ENCODE measurements at regions not wholly inside any gene's neighbourhood (a gene's known extent, or its start where the extent isn't known, plus 50 kb on each side); places are given as distances from the start of the nearest gene placed in this dataset.

DNA sequence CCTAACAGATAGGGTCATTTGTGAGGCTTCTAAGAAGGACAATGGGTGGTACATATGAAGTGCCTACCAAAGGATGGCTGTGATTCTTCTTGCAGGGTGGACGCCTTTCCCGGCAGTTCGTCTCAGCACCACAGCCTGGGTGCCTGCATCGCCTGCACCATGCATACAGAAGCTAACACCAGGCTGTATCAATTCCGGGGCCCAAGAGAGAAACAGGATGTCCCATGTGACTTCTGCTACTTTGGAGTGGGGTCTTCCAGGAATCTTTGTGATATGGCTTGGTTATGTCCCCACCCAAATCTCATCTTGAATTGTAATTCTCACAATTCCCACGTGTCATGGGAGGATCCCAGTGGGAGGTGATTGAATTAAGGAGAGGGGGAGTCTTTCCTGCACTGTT, 251.6 kb upstream of the TNRC6C start:
- Mint-ChIP-seq H3K36me3 (ENCODE audit: low read depth) (peaks cover 3% of the 10 kb centered on the region), H3K9me3 (peaks cover 37% of the 10 kb centered on the region), H3K27ac (no peak overlapping the region), H3K4me3 (ENCODE audit: low read depth) (no peak overlapping the region), H3K27me3 (ENCODE audit: low read depth) (peaks cover 9% of the 10 kb centered on the region), H3K4me1 (ENCODE audit: low read depth) (no peaks in the 10 kb centered on the region)
- intact Hi-C loops (cut with micrococcal nuclease), result no loop called here
- no peak for DNase-seq (ENCODE audit: low spot score)

DNA sequence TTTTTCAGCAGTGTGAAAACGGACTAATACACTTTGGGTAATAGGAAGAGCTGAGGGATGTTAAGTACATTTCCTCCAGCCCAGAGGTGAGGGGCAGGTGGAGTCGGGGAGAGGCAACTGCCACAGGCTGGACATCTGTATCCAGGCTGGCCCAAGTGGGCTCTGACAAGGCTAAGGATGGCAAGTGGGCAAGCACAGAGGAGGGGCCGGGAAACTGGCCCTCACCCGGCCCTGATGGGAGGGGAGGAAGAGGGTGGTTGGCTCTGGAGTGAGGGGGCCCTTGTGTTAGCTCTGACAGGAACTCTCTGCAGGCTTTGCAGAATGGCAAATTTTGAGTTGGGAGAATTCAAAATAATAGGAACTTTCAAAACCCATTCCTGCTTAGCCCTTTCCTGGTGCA, 251.0 kb upstream of the TNRC6C start:
- no peaks in the 10 kb centered on the region for H3K4me1 Mint-ChIP-seq (ENCODE audit: low read depth)
- H3K4me3 Mint-ChIP-seq (ENCODE audit: low read depth), result no peak overlapping the region
- H3K27ac Mint-ChIP-seq, result no peak overlapping the region
- DNase-seq (ENCODE audit: low spot score), result no peak
- intact Hi-C loops (cut with micrococcal nuclease), result no loop called here
- H3K27me3 Mint-ChIP-seq (ENCODE audit: low read depth), result peaks cover 13% of the 10 kb centered on the region
- H3K9me3 Mint-ChIP-seq, result peaks cover 32% of the 10 kb centered on the region
- peaks cover under 1% of the 10 kb centered on the region for H3K36me3 Mint-ChIP-seq (ENCODE audit: low read depth)

DNA sequence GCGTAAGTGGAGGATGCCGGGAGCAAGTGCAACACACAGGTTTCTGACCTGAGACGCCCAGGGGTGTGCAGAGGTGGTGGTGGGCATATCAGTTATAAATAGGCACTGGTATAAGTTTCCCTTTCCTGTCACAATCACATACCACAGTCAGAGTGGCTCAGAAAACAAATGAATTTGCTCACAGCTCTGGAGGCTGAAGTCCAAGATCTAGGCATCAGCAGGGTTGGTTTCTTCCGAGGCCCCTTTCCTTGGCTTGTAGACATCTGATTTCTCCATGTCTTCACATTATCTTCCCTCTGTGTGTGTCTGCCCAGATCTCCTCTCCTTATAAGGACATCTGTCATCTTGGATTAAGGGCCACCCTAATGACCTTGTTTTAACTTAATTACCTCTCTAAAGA, 250.5 kb upstream of the TNRC6C start:
- Mint-ChIP-seq H3K27ac (no peak overlapping the region), H3K4me3 (ENCODE audit: low read depth) (no peak overlapping the region), H3K4me1 (ENCODE audit: low read depth) (no peaks in the 10 kb centered on the region), H3K36me3 (ENCODE audit: low read depth) (no peaks in the 10 kb centered on the region), H3K9me3 (peaks cover 29% of the 10 kb centered on the region), H3K27me3 (ENCODE audit: low read depth) (peaks cover 14% of the 10 kb centered on the region)
- intact Hi-C loops (cut with micrococcal nuclease), result no loop called here
- no peak for DNase-seq (ENCODE audit: low spot score)

DNA sequence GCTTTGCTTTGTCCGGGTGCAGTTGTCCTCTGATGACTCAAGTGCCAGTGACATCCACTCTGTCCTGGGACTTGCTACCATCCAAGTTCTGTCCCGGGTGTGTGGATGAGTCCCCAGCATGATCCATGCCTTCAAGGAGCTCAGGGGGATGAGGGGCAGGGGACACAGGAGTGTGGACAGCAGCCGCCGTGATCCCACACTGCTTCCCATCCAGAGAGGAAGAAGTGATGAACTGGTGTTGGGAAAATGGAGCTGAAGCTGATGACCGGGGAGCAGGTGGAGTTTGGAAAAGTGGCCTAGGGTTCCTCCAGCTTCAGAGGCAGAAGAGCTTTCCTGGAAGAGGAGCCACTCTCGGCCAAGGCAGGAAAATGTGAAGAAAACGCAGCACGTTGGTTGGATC, 249.6 kb upstream of the TNRC6C start:
- H3K4me3 Mint-ChIP-seq (ENCODE audit: low read depth), result no peak overlapping the region
- no peak overlapping the region for H3K27ac Mint-ChIP-seq
- intact Hi-C loops (cut with micrococcal nuclease), result no loop called here
- no peaks in the 10 kb centered on the region for H3K36me3 Mint-ChIP-seq (ENCODE audit: low read depth)
- peaks cover 20% of the 10 kb centered on the region for H3K27me3 Mint-ChIP-seq (ENCODE audit: low read depth)
- H3K4me1 Mint-ChIP-seq (ENCODE audit: low read depth), result no peaks in the 10 kb centered on the region
- H3K9me3 Mint-ChIP-seq, result peaks cover 26% of the 10 kb centered on the region
- no peak for DNase-seq (ENCODE audit: low spot score)

DNA sequence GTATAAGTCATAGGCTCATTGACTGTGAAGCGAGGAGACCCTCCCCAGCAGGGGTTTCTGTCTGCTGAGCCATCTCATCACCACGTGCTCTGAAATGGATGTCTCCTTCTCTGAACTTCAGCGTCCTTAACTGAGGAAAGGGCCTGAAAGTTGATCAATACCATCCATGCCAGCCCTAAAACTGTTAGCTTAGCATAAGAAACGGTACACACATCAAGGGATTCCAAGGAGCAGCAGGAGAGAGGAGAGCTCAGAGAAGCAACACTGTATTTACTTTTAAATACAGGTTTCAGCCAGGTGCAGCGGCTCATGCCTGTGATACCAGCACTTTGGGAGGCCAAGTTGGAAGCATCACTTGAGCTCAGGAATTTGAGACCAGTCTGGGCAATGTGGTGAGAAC, 248.9 kb upstream of the TNRC6C start:
- H3K4me1 Mint-ChIP-seq (ENCODE audit: low read depth), result no peaks in the 10 kb centered on the region
- intact Hi-C loops (cut with micrococcal nuclease), result no loop called here
- DNase-seq (ENCODE audit: low spot score), result no peak
- H3K36me3 Mint-ChIP-seq (ENCODE audit: low read depth), result no peaks in the 10 kb centered on the region
- peaks cover 25% of the 10 kb centered on the region for H3K27me3 Mint-ChIP-seq (ENCODE audit: low read depth)
- H3K4me3 Mint-ChIP-seq (ENCODE audit: low read depth), result no peak overlapping the region
- peaks cover 28% of the 10 kb centered on the region for H3K9me3 Mint-ChIP-seq
- H3K27ac Mint-ChIP-seq, result no peak overlapping the region

DNA sequence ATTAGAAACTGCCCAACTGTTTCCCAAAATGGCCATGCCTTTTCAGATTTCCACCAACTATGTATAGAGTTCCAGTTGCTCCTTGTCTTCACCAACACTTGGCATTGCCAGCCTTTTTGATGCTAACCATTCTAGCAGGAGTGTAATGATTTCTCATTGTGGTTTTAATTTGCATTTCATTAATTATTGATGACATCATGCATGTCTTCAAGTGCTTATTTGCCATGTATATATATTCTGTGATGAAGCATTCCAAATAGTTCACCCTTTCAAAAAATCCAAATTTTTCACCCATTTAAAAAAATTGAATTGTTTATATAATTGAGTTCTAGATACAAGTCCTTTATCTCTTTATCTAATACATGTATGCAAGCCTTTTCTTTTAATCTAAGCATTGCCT, 245.9 kb upstream of the TNRC6C start:
- intact Hi-C loops (cut with micrococcal nuclease), result no loop called here
- Mint-ChIP-seq H3K36me3 (ENCODE audit: low read depth) (peaks cover 3% of the 10 kb centered on the region), H3K4me3 (ENCODE audit: low read depth) (no peak overlapping the region), H3K27ac (no peak overlapping the region), H3K27me3 (ENCODE audit: low read depth) (peaks cover 40% of the 10 kb centered on the region), H3K9me3 (peaks cover 27% of the 10 kb centered on the region), H3K4me1 (ENCODE audit: low read depth) (no peaks in the 10 kb centered on the region)
- no peak for DNase-seq (ENCODE audit: low spot score)

DNA sequence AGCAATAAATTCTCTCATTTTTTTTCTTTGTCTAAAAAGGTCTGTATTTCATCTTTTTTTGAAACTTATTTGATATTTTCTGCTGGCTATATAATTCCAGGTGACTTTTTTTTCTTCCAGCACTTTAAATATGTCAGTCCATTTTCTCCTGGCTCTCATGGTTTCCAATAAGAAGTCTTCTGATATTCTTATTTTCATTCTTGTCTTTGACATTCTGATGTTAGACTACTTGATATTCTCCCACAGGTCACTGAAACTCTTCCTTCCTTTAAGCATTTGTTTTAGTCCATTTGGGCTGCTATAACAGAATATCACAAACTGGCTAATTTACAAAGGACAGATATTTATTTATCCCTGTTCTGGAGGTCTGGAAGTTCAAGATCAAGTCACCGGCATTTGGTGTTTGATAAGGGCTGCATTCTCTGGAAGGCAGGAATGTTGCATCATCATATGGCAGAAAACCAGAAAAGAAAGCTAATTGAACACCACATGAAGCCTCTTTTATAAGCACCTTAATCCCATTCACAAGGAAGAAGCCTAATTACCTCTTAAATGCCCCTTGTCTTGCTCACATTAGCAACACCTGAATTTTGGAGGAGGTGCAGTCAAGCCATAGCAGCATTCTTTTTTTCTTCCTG, 242.1 kb upstream of the TNRC6C start:
- intact Hi-C loops (cut with micrococcal nuclease), result no loop called here
- H3K4me1 Mint-ChIP-seq (ENCODE audit: low read depth), result no peaks in the 10 kb centered on the region
- DNase-seq (ENCODE audit: low spot score), result no peak
- peaks cover 3% of the 10 kb centered on the region for H3K36me3 Mint-ChIP-seq (ENCODE audit: low read depth)
- H3K4me3 Mint-ChIP-seq (ENCODE audit: low read depth), result no peak overlapping the region
- peaks cover 40% of the 10 kb centered on the region for H3K27me3 Mint-ChIP-seq (ENCODE audit: low read depth)
- no peak overlapping the region for H3K27ac Mint-ChIP-seq
- peaks cover 35% of the 10 kb centered on the region for H3K9me3 Mint-ChIP-seq

DNA sequence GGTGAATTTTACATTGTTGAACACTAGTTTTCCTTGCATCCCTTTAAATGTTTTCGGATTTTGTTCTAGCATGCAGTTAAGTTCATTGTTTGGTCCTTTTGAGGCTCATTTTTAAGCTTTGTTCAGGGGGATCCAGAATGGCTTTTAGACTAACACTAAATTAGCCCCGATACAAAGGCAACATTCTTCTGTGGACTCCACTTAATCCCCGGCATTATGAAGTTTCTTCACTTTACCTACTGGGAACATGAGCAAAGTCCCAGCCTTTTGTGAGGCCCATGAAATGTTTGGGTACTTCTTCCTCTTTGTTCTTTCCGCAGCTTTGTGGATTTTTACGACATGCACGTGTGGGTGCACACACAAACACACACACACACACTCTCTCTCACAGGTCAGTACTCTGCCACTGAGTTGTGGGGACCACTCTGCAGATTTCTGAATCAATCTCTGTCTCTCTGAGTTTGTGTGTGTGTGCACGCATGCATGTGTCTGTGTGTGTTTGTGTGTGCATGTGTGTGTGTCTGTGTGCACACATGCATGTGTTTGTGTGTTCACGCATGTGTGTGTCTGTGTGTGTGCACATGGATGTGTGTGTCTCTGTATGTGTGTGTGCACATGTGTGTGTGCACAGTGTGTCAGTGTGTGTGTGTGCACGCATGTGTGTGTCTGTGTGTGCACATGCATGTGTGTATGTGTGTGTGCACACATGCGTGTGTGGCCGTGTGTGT, 240.4 kb upstream of the TNRC6C start:
- no peak for DNase-seq (ENCODE audit: low spot score)
- Mint-ChIP-seq H3K9me3 (peaks cover 33% of the 10 kb centered on the region), H3K4me3 (ENCODE audit: low read depth) (no peak overlapping the region), H3K36me3 (ENCODE audit: low read depth) (peaks cover 3% of the 10 kb centered on the region), H3K27me3 (ENCODE audit: low read depth) (peaks cover 34% of the 10 kb centered on the region), H3K27ac (no peak overlapping the region), H3K4me1 (ENCODE audit: low read depth) (no peaks in the 10 kb centered on the region)
- intact Hi-C loops (cut with micrococcal nuclease), result no loop called here

DNA sequence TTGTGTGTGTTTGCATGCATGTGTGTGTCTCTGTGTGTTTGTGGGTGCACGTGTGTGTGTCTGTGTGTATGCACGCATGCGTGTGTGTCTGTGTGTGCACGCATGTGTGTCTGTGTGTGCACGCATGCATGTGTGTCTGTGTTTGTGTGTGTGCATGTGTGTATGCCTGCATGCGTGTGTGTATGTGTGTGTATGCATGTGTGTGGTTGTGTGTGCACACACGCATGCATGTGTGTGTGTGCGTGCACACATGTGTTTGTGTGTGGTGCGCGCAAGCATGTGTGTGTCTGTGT, 239.9 kb upstream of the TNRC6C start:
- H3K9me3 Mint-ChIP-seq, result peaks cover 31% of the 10 kb centered on the region
- no peak overlapping the region for H3K4me3 Mint-ChIP-seq (ENCODE audit: low read depth)
- intact Hi-C loops (cut with micrococcal nuclease), result no loop called here
- H3K27me3 Mint-ChIP-seq (ENCODE audit: low read depth), result peaks cover 31% of the 10 kb centered on the region
- no peak overlapping the region for H3K27ac Mint-ChIP-seq
- H3K36me3 Mint-ChIP-seq (ENCODE audit: low read depth), result peaks cover 3% of the 10 kb centered on the region
- DNase-seq (ENCODE audit: low spot score), result no peak
- H3K4me1 Mint-ChIP-seq (ENCODE audit: low read depth), result no peaks in the 10 kb centered on the region

DNA sequence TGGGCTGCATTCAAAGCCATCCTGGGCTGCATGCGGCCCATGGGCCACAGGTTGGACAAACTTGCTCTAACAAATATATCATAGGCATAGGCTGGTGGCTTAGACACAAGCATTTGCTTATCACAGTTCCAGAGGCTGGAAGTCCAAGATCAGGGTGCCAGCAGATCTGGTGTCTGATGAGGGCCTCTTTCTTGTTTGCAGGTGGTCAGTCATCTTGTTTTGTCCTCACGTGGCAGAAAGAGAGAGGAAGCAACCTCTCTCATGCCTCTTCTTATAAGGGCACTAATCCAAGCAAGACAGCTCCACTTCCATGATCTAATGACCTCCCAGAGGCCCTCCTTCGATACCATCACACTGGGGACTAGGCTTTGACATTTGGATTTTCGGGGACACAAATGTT, 238.7 kb upstream of the TNRC6C start:
- no peak overlapping the region for H3K4me3 Mint-ChIP-seq (ENCODE audit: low read depth)
- intact Hi-C loops (cut with micrococcal nuclease), result no loop called here
- H3K4me1 Mint-ChIP-seq (ENCODE audit: low read depth), result no peaks in the 10 kb centered on the region
- peaks cover 22% of the 10 kb centered on the region for H3K9me3 Mint-ChIP-seq
- DNase-seq (ENCODE audit: low spot score), result no peak
- peaks cover 23% of the 10 kb centered on the region for H3K27me3 Mint-ChIP-seq (ENCODE audit: low read depth)
- H3K27ac Mint-ChIP-seq, result no peak overlapping the region
- H3K36me3 Mint-ChIP-seq (ENCODE audit: low read depth), result peaks cover 3% of the 10 kb centered on the region

DNA sequence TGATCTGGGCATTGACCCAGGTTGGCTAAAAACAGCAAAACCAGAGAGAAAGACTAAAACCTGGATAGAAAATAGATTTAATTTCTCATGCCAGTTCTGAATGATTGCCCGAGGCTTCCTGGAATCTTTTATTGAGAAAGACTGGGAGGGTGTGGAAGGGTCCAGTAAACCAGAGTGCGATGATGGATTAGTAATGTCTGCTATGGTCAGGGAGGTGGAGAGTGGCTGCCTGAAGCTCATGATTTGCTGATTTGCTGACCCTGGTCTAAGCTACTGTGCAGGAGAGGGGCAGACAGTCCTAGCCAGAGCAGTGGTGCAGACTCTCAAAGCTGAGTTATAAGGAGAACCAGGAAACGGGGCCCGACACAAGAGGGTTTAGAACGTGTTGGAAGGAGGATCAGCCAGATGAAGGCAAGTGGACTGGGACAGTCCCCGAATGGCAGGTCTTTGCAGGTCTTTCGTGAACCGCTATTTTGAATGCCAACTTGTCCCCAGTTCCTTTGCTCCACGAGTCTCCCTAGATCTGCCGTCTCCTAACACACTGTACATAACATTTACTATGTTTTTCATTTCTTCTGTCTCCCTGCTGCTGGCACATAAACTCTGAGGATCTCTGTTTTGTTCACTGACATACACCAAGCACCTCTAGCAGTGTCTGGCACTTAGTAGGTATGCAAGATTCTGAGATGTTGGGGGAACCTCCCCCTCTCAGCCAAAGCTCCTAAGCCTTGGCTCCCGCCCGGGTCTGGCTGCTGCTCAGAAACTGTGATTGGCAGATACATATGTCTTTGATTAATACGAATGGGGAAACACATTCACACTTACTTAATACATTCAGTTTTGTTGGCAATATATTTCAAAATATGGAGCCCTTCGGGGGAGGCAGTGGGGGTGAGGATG, 237.3 kb upstream of the TNRC6C start:
- Mint-ChIP-seq H3K4me1 (ENCODE audit: low read depth) (no peaks in the 10 kb centered on the region), H3K4me3 (ENCODE audit: low read depth) (no peak overlapping the region), H3K27ac (no peak overlapping the region), H3K36me3 (ENCODE audit: low read depth) (peaks cover 3% of the 10 kb centered on the region), H3K27me3 (ENCODE audit: low read depth) (peaks cover 15% of the 10 kb centered on the region), H3K9me3 (peaks cover 12% of the 10 kb centered on the region)
- intact Hi-C loops (cut with micrococcal nuclease), result no loop called here
- DNase-seq (ENCODE audit: low spot score), result no peak

DNA sequence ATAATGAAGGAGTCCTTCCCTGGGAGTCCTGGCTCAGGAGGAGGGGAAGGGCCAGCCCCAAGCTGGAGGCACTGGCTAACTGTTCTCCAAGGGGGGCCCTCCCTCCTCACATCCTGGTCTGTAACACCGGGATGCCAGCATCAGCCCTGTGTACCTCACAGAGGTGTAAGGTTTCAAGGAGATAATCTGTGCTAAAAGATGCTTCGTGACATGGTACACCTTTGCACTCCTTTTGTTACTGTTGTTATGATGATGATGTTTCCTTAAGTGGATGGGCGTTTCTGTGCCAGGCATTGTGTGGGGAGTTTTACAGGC, 236.7 kb upstream of the TNRC6C start:
- Mint-ChIP-seq H3K27me3 (ENCODE audit: low read depth) (peaks cover 12% of the 10 kb centered on the region), H3K4me1 (ENCODE audit: low read depth) (no peaks in the 10 kb centered on the region), H3K9me3 (peaks cover 8% of the 10 kb centered on the region), H3K4me3 (ENCODE audit: low read depth) (no peak overlapping the region), H3K36me3 (ENCODE audit: low read depth) (no peaks in the 10 kb centered on the region), H3K27ac (no peak overlapping the region)
- no peak for DNase-seq (ENCODE audit: low spot score)
- intact Hi-C loops (cut with micrococcal nuclease), result no loop called here

DNA sequence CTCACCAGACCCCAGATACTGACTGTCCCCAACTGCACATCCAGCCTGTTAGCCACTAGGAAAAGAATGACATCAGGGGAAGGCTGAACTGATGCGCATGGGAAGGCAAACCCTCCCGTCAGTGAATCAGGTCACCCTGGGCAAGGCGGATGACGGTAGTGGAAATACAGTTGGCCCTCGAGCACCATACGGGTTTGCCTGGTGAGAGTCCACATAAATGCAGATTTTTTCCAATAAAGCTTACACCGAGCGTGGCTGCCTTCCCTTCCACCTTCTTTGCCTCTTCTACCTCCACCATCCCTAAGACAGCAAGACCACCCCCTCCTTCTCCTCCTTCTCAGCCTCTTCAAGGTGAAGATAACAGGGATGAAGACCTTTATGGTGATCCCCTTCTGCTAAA, 236.1 kb upstream of the TNRC6C start:
- Mint-ChIP-seq H3K27me3 (ENCODE audit: low read depth) (peaks cover 8% of the 10 kb centered on the region), H3K9me3 (peaks cover 8% of the 10 kb centered on the region), H3K4me1 (ENCODE audit: low read depth) (peaks cover under 1% of the 10 kb centered on the region), H3K4me3 (ENCODE audit: low read depth) (no peak overlapping the region), H3K36me3 (ENCODE audit: low read depth) (no peaks in the 10 kb centered on the region), H3K27ac (no peak overlapping the region)
- intact Hi-C loops (cut with micrococcal nuclease), result no loop called here
- no peak for DNase-seq (ENCODE audit: low spot score)

Measured in activated T-helper 2 cell treated with anti-CD3 and anti-CD28 coated beads, Interferon-gamma antibody, Interleukin-2, Interleukin-4, amounts not matched to agents 10 μg/mL and 5 μg/mL and 100 μg/mL, durations not matched to agents 14 hours and 24 hours and 36 hours (primary cell).